ENCODE measurements at regions not wholly inside any gene's neighbourhood (a gene's known extent, or its start where the extent isn't known, plus 50 kb on each side); places are given as distances from the start of the nearest gene placed in this dataset.
A peak's percentile ranks its signal among the peaks of the same experiment; 100 is the strongest.

DNA sequence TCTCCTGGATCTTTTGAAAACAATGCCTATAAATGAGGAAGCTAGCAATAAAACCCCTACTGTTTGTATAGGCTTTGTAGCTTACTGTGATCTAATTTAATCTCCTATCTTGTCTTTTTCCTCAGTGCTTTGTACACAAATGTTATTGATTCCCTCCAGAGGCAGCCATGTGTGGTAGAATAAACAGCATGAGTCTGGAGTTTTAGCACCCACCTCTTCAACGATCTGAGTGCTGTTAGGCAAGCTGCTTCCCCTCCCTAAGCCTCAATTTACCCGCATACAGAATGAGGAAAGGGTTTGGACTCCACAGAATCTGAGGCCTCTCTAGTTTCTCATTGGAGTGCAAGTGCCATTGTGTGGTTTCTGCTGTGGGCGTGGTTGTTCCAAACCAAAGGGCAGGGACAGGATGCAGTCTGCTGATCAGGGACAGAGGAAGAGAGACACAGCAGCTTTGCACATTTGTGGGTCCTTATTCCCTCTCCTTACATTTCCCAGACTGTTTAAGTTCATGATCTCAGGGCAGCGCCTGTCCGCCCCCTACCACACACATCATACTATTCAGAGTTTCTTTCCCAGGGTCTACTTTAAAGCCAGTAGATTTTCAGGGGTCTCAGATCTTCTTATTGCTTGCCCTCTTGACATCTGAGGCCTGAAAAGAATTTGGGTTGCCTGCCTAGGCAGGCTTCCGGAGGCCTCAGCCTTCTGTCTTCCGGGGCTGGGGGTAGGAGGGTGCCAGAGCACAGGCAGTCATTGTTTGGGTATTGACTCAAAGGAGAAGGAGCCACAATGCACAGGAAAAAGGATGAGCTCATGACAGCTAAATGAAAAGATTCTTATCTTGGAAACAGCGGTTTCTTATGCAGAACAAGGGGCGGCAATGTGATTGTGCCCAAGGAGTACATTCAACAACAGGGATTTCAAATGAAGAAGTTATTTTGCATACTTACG lies 114.9 kb upstream of the TEX13D start:
- DNase-seq (ENCODE audit: low read depth) (peak; percentile 53), FAIRE-seq (no peak)
- Histone ChIP-seq H3K27me3 (ENCODE audit: control insufficient read depth, insufficient read depth, low read length) (no peaks in the 10 kb centered on the region), H3K4me3 (ENCODE audit: low read depth, low read length) (no peak overlapping the region), H3K36me3 (ENCODE audit: control insufficient read depth, insufficient read depth, low read length) (no peaks in the 10 kb centered on the region)
- TF ChIP-seq, protein P1, sequence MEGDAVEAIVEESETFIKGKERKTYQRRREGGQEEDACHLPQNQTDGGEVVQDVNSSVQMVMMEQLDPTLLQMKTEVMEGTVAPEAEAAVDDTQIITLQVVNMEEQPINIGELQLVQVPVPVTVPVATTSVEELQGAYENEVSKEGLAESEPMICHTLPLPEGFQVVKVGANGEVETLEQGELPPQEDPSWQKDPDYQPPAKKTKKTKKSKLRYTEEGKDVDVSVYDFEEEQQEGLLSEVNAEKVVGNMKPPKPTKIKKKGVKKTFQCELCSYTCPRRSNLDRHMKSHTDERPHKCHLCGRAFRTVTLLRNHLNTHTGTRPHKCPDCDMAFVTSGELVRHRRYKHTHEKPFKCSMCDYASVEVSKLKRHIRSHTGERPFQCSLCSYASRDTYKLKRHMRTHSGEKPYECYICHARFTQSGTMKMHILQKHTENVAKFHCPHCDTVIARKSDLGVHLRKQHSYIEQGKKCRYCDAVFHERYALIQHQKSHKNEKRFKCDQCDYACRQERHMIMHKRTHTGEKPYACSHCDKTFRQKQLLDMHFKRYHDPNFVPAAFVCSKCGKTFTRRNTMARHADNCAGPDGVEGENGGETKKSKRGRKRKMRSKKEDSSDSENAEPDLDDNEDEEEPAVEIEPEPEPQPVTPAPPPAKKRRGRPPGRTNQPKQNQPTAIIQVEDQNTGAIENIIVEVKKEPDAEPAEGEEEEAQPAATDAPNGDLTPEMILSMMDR (IDR thresholded peaks at IDR 0.05; ENCODE audit: insufficient read depth, low read length, severe bottlenecking): no peak

DNA sequence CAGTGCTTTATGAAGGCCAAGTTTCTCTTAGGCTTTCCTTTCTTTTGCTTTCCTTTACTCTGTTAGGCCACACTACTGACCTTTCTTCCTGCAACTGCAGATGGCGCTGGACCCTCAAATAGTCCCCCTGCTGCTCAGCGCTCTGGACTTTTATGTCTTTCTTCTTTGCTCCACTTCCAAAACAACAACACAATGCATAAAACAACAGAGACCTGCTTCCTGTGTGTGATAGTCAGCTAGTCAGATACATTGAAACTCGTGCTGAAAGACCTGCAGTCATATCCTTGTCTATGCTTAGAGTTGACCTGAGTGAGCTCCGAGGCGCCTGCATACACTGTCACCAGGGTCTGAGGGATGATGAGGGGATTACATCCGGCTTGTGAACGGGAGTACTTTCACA lies 108.9 kb upstream of the TEX13D start:
- Histone ChIP-seq H3K4me3 (ENCODE audit: low read depth, low read length) (no peak overlapping the region), H3K27me3 (ENCODE audit: control insufficient read depth, insufficient read depth, low read length) (no peaks in the 10 kb centered on the region), H3K36me3 (ENCODE audit: control insufficient read depth, insufficient read depth, low read length) (no peaks in the 10 kb centered on the region)
- DNase-seq (ENCODE audit: low read depth): no peak
- no peak for FAIRE-seq
- TF ChIP-seq, protein P1 (IDR thresholded peaks at IDR 0.05; ENCODE audit: insufficient read depth, low read length, severe bottlenecking): no peak

DNA sequence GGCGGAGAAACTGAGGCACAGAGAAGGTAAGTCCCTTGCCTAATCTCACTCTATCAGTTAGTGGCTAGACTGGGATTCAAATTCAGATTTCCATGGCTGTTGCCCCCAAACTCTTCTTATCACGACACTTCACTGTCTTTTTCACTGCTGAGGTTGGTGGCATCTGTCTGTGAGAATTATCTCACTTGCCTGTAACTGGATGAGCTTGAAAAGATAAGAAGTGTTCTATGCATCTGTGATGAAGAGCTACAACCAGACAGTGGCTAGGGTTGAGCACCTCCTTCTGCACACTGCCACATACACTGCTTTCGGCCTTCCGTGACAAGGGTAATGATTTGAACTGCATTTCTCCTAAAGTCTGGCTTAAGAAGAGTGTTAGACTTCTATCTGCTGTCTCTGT lies 107.9 kb upstream of the TEX13D start:
- Histone ChIP-seq H3K4me3 (ENCODE audit: low read depth, low read length) (no peak overlapping the region), H3K27me3 (ENCODE audit: control insufficient read depth, insufficient read depth, low read length) (no peaks in the 10 kb centered on the region), H3K36me3 (ENCODE audit: control insufficient read depth, insufficient read depth, low read length) (no peaks in the 10 kb centered on the region)
- DNase-seq (ENCODE audit: low read depth): no peak
- no peak for FAIRE-seq
- TF ChIP-seq, protein P1 (IDR thresholded peaks at IDR 0.05; ENCODE audit: insufficient read depth, low read length, severe bottlenecking): no peak

DNA sequence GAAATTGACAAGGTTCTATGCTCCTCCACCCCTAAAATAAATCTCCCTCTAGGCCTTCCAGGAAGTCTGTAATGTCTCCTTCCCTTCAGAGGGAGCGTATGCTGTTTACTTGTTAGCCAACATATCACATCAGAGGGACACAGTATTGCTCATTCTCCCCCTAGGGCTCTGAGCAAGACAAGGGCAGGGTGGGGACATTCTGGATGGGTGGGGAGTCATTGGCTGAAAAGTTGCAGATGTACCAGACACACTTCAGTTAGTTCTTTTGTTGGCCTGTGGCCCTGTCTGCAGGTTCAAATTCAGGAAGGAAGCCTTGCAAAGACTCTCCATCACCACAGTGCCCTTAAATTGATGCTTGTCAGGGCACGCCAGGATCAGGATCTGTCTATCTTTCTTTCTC lies 106.3 kb upstream of the TEX13D start:
- Histone ChIP-seq H3K36me3 (ENCODE audit: control insufficient read depth, insufficient read depth, low read length) (no peaks in the 10 kb centered on the region), H3K4me3 (ENCODE audit: low read depth, low read length) (no peak overlapping the region), H3K27me3 (ENCODE audit: control insufficient read depth, insufficient read depth, low read length) (no peaks in the 10 kb centered on the region)
- peak; percentile 86 for DNase-seq (ENCODE audit: low read depth)
- FAIRE-seq: peak; percentile 28
- TF ChIP-seq, protein P1 (IDR thresholded peaks at IDR 0.05; ENCODE audit: insufficient read depth, low read length, severe bottlenecking): no peak

DNA sequence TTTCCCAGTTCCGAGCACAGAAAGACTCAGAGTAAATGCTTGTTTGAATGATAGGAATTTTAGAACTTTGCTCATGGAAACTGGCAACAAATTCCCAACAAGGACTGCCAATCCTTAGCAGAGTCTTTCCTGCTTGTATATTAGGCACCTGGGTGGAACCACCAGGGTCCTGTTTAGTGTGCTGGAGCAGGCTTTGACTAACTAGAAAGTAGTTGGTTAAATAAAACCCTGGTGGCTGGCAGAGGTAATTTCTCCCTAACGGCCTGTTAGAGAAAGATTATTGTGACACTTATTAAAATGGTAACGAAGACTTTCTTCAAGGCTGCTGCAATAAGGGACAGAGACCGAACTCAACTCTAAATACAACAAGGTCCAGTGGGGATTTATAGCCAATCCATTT lies 103.6 kb upstream of the TEX13D start:
- no peaks in the 10 kb centered on the region for H3K36me3 ChIP-seq (ENCODE audit: control insufficient read depth, insufficient read depth, low read length)
- TF ChIP-seq, protein P1 (IDR thresholded peaks at IDR 0.05; ENCODE audit: insufficient read depth, low read length, severe bottlenecking): no peak
- H3K4me3 ChIP-seq (ENCODE audit: low read depth, low read length): no peak overlapping the region
- no peaks in the 10 kb centered on the region for H3K27me3 ChIP-seq (ENCODE audit: control insufficient read depth, insufficient read depth, low read length)
- no peak for DNase-seq (ENCODE audit: low read depth)
- FAIRE-seq: no peak

Data from bronchial epithelial cell (primary cell).